Medulla oblongata (tissue), 1 donor: ENCODE measurements at regions not wholly inside any gene's neighbourhood (a gene's known extent, or its start where the extent isn't known, plus 50 kb on each side); places are given as distances from the start of the nearest gene placed in this dataset.

Experiments
- DNase-seq: peaks from one replicate; pipeline ENCODE4 v3.0.0-alpha.2; 2015; ENCODE audit errors: extremely low spot score

- no peak for DNase-seq
These were observed 109.5 kb downstream of the FOXD1 start for GRCh38 chr5:73339051-73339575.

GRCh38 chr5:73338256-73339050 lies 110.1 kb downstream of the FOXD1 start:
- DNase-seq = peak; percentile 4

GRCh38 chr5:73337586-73338255 lies 110.9 kb downstream of the FOXD1 start:
- peak; percentile 2 for DNase-seq

GRCh38 chr5:73336366-73336765 lies 112.2 kb downstream of the FOXD1 start:
- no peak for DNase-seq

- no peak for DNase-seq
These were observed 114.5 kb downstream of the FOXD1 start for GRCh38 chr5:73333944-73334703.

GRCh38 chr5:73330613-73331012 lies 118.0 kb downstream of the FOXD1 start:
- DNase-seq = no peak

- DNase-seq = no peak
These were observed 119.9 kb downstream of the FOXD1 start for GRCh38 chr5:73328640-73329039.

- DNase-seq = no peak
These were observed 120.6 kb downstream of the FOXD1 start for GRCh38 chr5:73327908-73328455.

GRCh38 chr5:73325546-73325945 lies 123.0 kb downstream of the FOXD1 start:
- no peak for DNase-seq

- no peak for DNase-seq
These were observed 125.1 kb downstream of the FOXD1 start for GRCh38 chr5:73323466-73323865.

GRCh38 chr5:73322437-73323076 lies 126.0 kb downstream of the FOXD1 start:
- DNase-seq = no peak

GRCh38 chr5:73321757-73322436 lies 126.7 kb downstream of the FOXD1 start:
- DNase-seq = no peak

GRCh38 chr5:73319036-73319435 lies 129.5 kb downstream of the FOXD1 start:
- DNase-seq = no peak

GRCh38 chr5:73318308-73318719 lies 130.3 kb downstream of the FOXD1 start:
- DNase-seq = no peak

GRCh38 chr5:73317523-73317922 lies 131.1 kb downstream of the FOXD1 start:
- no peak for DNase-seq

GRCh38 chr5:73314395-73315257 lies 134.0 kb downstream of the FOXD1 start:
- DNase-seq = no peak

GRCh38 chr5:73312872-73313510 lies 135.6 kb downstream of the FOXD1 start:
- DNase-seq = no peak

GRCh38 chr5:73312146-73312871 lies 136.3 kb downstream of the FOXD1 start:
- peak; percentile 19 for DNase-seq
